ENCODE measurements at regions not wholly inside any gene's neighbourhood (a gene's known extent, or its start where the extent isn't known, plus 50 kb on each side); places are given as distances from the start of the nearest gene placed in this dataset.

GRCh38 chr14:71661441-71661840, 270.8 kb upstream of the RGS6 start:
- Histone ChIP-seq H3K36me3 (peaks cover 0 to 22% (median 12%) of the 10 kb centered on the region in 4 donors), H3K27ac (no peak overlapping the region), H3K9me3 (no peaks in the 10 kb centered on the region), H3K27me3 (no peaks in the 10 kb centered on the region), H3K4me3 (no peak overlapping the region), H3K4me1 (no peaks in the 10 kb centered on the region)
- intact Hi-C loops (cut with DNase I): no loop called here
- no peak for TF ChIP-seq POLR2A (IDR thresholded peaks at IDR 0.05)
- TF ChIP-seq EP300 (IDR thresholded peaks at IDR 0.05): no peak
- no peak for TF ChIP-seq CTCF (IDR thresholded peaks at IDR 0.05)
- TF ChIP-seq POLR2AphosphoS5 (IDR thresholded peaks at IDR 0.05): no peak
- no peak for DNase-seq
- WGBS, 2 donors: 93 to 96% methylated on average over 5 of the region's 5 CpGs

DNA sequence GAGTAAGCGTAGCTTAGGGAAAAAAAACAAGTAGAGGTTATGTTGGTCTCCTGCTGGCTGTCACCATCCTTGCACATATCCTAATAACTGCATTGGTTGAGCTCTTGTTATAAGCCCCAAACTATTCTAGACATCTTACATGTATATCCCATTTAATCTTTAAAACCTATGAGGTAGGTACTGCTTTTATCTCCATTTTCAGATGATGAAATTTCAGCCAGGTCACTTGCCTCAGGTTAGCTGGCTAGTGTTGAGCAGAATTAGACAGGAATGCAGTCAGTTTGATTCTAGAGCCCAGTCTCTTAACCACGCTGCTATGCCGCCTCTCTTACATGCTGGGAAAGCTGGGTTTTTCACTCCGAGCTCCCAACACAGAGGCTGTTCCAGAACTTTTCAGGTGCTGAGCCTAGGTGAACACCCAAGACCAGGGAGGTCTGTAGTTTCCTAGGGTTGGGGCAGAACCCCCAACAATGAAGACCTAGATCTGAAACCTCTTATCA, 269.9 kb upstream of the RGS6 start:
- peaks cover 0 to 22% (median 12%) of the 10 kb centered on the region in 4 donors for H3K36me3 ChIP-seq
- H3K27me3 ChIP-seq: no peaks in the 10 kb centered on the region
- no peaks in the 10 kb centered on the region for H3K4me1 ChIP-seq
- H3K27ac ChIP-seq: no peak overlapping the region
- WGBS, 2 donors: 98 to 99% methylated on average over 4 of the region's 4 CpGs
- TF ChIP-seq CTCF (IDR thresholded peaks at IDR 0.05) (no peak), POLR2A (IDR thresholded peaks at IDR 0.05) (no peak), EP300 (IDR thresholded peaks at IDR 0.05) (no peak), POLR2AphosphoS5 (IDR thresholded peaks at IDR 0.05) (no peak)
- no peak for DNase-seq
- H3K4me3 ChIP-seq: no peak overlapping the region
- H3K9me3 ChIP-seq: no peaks in the 10 kb centered on the region
- intact Hi-C loops (cut with DNase I): no loop called here

DNA sequence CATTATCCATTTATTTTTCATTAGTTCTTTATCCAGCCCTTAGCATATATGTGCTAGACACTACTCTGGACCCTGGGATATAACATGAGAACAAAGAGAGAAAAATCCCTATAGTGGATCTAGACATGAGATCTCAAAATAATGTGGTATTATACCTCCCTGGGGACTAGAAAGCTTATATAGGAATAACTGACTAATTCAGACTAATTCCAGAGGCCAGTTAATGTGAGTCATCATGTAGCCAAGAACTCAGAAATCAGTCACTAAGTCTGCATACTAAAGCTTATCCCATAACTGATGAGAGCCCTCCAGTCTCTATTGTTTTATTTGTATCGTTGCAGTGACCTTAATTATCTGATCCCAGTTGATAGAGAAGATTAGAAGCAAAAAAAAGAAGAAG, 267.1 kb upstream of the RGS6 start:
- WGBS, 2 donors: 91 to 93% methylated on average over 1 of the region's 1 CpG
- Histone ChIP-seq H3K27me3 (no peaks in the 10 kb centered on the region), H3K9me3 (no peaks in the 10 kb centered on the region), H3K36me3 (peaks cover 0 to 22% (median 12%) of the 10 kb centered on the region in 4 donors), H3K27ac (no peak overlapping the region), H3K4me1 (no peaks in the 10 kb centered on the region), H3K4me3 (no peak overlapping the region)
- intact Hi-C loops (cut with DNase I): no loop called here
- TF ChIP-seq CTCF (IDR thresholded peaks at IDR 0.05) (no peak), POLR2AphosphoS5 (IDR thresholded peaks at IDR 0.05) (no peak)
- no peak for DNase-seq

- Histone ChIP-seq H3K36me3 (peaks cover 0 to 22% (median 12%) of the 10 kb centered on the region in 4 donors), H3K4me3 (no peak overlapping the region), H3K9me3 (no peaks in the 10 kb centered on the region), H3K27ac (no peak overlapping the region), H3K4me1 (no peaks in the 10 kb centered on the region), H3K27me3 (no peaks in the 10 kb centered on the region)
- TF ChIP-seq POLR2AphosphoS5 (IDR thresholded peaks at IDR 0.05): no peak
- no peak for TF ChIP-seq POLR2A (IDR thresholded peaks at IDR 0.05)
- WGBS, 2 donors: 80 to 86% methylated on average over 2 of the region's 2 CpGs
- DNase-seq: no peak
- intact Hi-C loops (cut with DNase I): no loop called here
Measured at GRCh38 chr14:71665781-71666180, 266.4 kb upstream of the RGS6 start.

- no peaks in the 10 kb centered on the region for H3K27me3 ChIP-seq
- no peak for TF ChIP-seq POLR2AphosphoS5 (IDR thresholded peaks at IDR 0.05)
- TF ChIP-seq EP300 (IDR thresholded peaks at IDR 0.05): no peak
- TF ChIP-seq POLR2A (IDR thresholded peaks at IDR 0.05): no peak
- TF ChIP-seq CTCF (IDR thresholded peaks at IDR 0.05): no peak
- no peaks in the 10 kb centered on the region for H3K4me1 ChIP-seq
- H3K4me3 ChIP-seq: no peak overlapping the region
- no peaks in the 10 kb centered on the region for H3K9me3 ChIP-seq
- intact Hi-C loops (cut with DNase I): no loop called here
- no peak for DNase-seq
- peaks cover 0 to 22% (median 10%) of the 10 kb centered on the region in 4 donors for H3K36me3 ChIP-seq
- WGBS, 2 donors: 92 to 94% methylated on average over 2 of the region's 2 CpGs
- no peak overlapping the region for H3K27ac ChIP-seq
Measured at GRCh38 chr14:71666571-71667145, 265.6 kb upstream of the RGS6 start.

Measured in sigmoid colon (tissue), 6 donors.